Amniotic epithelial cell (primary cell): ENCODE measurements at regions not wholly inside any gene's neighbourhood (a gene's known extent, or its start where the extent isn't known, plus 50 kb on each side); places are given as distances from the start of the nearest gene placed in this dataset.
"Not testable (repeated sequence)": the region's sequence is repeated elsewhere in the genome, so short reads cannot be mapped to it uniquely, and the experiment has no call there.

Source experiments
- DNase-seq: peaks from one replicate; pipeline ENCODE4 v3.0.0-alpha.2; 2010; ENCODE audit warnings: low read depth

DNA sequence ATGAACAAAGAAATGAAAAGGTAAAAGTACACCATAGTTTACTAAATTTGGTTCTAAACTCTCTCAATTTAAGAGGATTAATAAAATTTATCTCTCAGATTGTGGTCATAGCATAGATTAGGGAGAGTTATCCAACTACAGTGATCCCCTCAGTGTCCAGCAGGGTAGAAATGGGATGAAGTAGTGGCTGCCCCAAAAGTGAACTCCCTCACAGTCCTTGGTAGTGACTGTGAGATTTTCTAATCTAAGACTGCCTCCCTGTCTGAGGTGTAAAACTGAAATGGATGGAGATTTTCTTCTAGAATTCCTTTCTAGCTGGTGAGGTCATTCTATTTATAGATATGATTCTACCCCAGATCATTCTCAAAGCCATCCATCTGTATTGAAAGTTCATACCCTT is 455.5 kb downstream of the ACTL7B start:
- DNase-seq = no peak

DNA sequence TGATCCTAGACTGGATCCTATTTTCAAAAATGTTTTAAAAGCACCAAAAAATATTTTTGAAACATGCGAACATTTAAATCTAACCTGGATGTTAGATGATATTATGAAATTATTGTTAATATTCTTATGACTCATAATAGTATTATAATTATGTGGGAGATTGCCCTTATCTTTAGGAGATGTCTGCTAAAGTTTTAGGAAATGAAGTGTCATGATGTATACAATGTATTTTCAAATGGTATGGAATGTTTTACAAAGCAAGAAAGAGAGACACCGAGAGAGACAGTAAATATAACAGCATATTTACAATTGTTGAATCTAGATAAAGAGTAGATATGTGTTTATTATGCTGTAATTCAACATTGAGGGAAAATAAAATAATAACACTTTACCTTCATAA is 455.9 kb downstream of the ACTL7B start:
- DNase-seq = no peak

DNA sequence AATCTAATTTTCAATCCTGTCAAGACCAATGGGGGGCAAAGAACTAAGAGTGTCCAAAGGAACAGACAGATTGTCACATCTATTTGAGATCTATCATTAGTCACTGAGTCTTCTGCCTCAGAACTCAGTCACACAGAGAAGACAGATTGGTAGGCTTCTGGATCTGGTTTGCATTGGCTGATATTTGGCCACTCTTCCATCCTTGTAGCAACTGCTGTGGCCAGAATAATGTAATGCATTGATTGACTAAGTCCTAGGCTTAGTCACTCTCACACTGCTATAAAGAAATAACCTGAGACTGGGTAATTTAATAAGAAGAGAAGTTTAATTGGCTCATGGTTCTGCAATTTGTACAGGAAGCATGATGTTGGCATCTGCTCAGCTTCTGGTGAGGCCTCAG is 458.5 kb downstream of the ACTL7B start:
- DNase-seq = no peak

DNA sequence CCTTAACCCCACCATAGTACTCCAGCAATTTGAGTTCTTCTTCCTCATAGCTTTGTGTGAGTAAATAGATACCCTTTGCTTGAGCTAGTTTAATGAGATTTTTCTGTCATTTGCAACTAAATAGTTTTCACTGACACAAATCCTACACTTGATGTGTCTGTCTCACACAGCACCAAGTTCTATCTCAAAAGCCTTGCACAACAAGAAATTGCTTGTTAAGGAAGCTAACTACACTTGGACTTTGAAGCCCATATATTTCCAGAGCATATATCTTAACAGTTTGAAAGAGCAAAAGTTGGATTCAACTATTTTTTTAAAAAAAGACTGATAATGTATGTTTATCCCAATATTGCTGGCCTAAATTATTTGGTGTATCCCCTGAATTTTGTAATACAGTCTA is 459.2 kb downstream of the ACTL7B start:
- DNase-seq = no peak

DNA sequence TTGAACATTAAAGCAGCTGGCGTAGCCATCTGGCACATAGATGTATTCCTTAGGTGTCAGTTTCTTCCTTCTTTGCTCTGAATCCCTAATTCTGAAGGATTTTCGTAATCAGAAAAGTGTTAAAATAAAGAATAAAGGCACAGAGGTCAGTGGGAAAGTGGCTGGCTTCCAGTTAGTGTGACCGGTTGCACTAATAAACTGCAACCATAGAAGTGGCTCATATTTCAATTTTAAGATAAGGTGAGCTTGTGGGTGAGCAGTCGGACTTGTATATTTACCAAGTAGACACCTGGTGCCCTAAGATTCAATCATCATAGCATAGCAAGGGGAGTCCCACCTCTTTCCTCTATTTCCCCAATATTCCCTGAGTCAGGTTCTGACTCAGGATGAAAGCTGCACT is 459.6 kb downstream of the ACTL7B start:
- DNase-seq = no peak

DNA sequence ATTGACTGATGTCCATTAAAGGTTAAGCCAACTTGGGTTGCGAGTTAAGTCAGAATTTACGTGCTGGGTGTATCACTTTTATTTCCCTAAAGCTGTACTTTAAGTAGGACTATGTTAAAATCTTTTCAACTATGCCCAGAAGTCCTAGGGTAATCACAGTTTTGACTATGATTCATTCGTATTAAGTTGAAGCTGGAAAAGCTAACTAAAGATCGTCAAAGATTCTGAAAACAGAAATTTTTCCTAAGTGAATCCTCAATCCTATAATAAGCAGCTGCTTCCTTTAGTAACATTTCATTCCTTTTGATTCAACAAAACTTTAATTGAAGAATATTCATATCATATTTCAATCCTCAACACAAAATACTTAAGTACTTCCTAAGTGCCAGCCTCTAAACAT is 460.4 kb downstream of the ACTL7B start:
- DNase-seq = no peak

DNA sequence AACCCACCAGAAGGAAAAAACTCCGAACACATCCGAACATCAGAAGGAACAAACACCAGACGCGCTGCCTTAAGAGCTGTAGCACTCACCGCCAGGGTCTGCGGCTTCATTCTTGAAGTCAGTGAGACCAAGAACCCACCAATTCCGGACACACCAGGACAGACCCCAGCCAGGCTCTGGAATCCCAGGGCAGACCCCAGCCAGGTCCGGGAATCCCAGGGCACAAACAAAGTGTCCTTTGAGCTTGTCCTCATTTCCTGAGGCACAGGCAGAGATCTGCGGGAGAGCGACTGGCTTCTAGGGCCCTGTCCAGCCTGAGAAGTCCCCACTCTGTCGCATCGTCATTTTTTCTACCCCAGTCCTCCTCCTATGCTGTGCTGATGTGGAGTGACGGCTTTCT is 461.1 kb downstream of the ACTL7B start:
- DNase-seq = no peak

DNA sequence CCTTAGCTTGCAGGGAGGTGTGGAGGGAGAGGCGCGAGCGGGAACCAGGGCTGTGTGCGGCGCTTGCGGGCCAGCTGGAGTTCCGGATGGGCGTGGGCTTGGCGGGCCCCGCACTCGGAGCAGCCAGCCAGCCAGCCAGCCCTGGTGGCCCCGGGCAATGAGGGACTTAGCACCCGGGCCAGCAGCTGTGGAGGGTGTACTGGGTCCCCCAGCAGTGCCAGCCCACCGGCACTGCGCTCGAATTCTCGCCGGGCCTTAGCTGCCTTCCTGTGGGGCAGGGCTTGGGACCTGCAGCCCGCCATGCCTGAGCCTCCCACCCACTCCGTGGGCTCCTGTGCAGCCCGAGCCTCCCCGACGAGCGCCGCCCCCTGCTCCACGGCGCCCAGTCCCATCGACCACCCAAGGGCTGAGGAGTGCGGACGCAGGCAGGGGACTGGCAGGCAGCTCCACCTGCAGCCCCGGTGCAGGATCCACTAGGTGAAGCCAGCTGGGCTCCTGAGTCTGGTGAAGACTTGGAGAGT is 462.2 kb downstream of the ACTL7B start:
- not testable (repeated sequence) for DNase-seq

DNA sequence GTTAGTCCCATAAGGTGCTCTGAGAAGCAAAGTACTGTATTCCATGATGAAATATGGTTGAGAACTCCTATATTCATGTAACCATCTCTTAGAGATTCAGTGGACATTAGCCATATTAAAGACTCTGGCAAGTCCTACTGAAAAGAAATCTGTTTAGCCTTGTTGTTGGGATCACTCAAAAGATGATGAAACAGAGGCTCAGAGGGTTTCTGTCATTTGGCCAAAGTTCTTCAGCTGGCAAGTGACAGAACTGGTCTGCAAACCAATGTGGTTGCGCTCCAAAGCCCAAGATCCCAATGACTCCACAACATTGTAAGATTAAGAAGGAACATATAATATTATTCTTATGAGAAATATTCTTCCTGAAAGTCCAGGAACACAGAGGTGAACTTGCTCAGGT is 462.9 kb downstream of the ACTL7B start:
- no peak for DNase-seq

DNA sequence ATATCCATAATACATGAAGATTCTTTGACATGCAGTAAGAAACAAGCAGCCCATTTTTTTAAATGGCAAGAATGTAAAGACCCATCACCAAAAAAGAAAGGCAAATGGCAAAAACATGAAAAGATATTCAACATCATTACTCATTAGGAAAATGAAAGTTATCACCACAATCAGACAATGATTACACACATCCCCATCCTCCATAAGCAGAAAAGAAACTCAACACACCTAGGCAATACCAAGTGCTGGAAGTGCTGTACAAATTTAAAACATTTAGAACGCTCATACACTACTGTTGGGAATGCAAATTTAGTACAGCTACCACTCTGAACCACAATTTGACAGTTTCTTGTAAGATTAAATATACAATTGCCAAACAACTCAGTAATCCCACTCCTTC is 466.7 kb downstream of the ACTL7B start:
- no peak for DNase-seq

DNA sequence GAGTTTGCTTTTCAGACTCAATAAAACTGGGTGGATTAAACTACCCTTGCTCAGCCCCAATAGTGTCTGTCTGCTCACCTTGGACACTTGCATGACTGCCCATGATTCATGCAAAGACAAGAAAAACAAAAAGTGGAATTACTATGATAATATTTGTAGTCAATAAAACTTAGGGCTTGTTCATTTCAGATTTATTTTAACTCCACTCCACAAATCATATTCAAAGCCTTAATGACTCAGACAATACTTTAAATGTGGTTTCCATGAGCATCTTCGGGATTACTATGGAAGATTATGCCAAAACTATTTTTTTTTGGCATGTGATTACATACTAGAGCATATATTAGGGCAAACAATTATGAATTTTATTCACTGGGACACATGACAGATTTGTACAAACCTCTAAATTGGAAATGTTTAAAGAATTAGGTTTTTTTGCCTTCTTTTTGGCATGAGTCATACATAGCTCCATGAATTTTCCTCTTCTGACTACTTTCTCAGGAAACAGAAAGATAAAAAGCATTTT is 468.9 kb downstream of the ACTL7B start:
- DNase-seq = peak; percentile 78

DNA sequence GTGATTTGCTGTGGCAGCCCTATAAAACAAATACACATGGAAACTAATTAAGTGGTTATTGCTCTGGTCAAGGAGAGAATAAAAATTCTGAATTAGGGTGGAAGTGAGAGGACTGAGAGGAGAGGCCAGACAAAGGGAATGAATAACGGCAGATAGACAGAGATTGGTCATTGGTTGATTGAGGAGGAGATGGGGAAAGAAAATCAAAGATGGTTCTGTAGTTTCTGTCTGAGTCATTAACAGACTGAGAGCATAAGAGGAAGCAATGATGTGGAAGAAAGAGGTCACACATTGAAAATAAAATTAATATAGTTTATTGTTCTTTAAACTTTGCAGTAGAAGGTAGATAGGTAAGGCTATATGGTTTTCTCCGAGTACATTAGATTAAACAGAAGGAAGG is 469.8 kb downstream of the ACTL7B start:
- no peak for DNase-seq

DNA sequence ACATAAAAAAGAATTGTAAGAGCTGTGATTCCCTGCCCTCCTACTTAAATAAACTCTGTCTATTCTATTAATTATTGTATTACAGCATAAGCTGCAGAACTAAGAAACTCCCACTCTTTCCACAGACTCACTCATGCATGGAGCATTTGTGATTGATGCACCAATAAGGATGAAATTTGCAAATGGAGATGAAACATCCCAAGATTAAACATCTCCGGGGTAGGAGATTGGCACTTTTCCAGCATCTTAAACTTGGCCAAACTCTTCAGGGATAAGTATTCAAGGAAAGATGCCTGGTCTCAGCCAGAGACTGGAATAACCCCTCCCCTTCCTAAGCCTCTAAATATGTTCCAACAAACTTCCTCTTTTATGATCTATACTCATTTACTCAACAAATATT is 472.0 kb downstream of the ACTL7B start:
- DNase-seq = peak; percentile 62

DNA sequence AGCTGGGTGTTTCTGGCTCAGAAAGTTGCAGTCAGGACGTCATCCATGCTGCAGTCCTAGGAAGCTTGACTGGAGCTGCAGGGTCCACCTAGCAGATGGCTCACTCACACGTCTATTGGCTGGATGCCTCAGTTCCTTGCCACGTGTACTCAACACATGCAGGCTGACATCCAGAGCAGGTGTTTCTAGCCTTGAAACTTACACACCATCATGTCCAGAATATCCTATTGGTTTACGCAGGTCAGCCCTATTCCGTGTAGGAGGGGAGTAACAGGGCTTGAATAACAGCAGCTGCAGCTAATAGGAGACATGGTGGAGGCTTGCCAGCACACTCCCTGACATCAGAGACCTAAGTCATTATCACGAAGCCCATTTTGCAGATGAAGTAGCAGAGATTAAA is 473.5 kb downstream of the ACTL7B start:
- DNase-seq = no peak

DNA sequence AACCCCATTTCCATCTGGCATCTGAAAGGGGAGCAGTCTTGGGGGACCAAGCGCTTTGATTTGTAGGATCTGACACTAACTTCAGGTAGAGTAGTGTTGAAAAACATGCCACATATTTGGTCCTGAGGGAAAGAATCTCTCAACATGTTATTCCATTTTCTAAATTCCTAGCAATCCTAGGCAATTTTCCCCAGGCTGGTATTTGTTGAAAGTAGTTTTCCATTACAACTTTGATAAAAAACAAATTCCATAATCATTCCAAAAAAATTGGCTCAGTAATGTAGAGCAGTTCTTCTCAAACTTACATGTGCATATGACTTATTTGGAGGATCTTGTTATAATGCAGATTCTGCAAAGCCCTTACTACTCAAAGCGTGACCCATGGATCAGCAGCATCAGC is 477.9 kb downstream of the ACTL7B start:
- no peak for DNase-seq

DNA sequence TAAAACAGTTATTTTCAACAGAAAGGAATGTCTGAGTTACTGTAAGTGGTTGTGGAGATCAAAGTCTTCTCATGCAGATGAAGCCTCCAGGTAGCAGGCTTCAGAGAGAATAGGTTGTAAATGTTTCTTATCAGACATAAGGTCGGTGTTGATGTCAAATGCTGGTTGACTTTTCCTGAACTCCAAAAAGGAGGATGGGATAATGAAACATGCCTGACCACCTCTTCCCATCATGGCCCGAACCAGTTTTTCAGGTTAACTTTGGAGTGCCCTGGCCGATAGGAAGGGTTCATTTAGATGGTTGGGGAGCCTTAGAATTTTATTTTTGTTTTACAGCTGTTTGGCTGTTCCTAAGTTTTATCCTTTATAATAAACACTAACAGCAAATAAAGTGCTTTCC is 478.4 kb downstream of the ACTL7B start:
- no peak for DNase-seq

DNA sequence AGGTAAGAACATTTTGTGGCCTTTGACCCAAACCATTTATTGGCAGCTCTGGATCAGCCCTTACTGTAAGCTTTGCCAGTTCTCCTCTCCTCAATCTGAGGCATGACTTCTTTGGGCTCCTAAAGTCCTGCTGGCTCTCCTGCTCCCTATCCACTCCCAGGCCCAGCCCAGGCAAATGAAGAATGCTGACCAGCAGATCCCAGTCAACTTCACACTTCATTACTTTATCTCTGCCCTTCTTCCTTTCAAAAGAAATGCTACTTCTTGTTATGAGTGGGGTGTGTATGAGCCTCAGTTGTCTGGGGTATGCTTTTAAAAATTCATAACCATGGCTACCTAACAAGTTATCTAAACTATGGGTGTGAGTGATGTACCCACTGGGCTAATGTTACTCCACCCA is 479.6 kb downstream of the ACTL7B start:
- no peak for DNase-seq

DNA sequence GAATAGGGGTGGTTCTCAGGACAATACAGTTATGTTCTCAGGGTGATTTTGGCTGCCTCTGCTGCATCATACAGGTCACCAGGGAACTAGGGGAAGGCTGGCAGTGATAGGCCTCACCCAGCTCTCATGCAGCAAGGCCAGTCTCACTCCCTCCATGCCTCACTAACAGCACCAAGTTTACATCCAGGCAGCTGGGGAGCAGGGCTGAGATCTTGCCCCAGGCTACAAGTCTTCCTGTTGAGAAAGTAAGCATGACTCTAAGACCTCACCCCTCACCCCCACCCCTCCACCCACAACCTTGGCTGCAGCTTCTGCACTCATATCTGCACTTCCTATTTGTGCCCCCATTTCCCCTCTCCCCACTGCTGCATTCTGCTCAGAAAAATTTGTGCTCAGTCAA is 481.2 kb downstream of the ACTL7B start:
- DNase-seq = no peak

DNA sequence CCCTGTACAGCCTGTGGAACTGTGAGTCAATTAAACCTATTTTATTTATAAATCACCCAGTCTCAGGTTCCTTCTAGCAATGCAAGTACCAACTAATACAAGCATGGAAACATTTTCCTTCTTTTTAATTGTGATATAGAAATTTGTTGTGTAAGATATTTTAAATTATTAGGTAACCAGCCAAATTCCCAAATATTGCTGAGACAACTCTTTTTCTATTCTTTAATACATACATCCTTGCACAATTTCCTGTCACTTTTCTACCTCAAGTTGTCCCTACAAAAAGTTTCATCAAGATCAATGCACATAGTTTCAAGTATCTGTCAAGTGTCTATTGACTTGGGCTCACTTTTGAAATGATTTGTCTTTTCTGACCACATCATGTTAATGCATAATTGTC is 488.6 kb downstream of the ACTL7B start:
- no peak for DNase-seq

DNA sequence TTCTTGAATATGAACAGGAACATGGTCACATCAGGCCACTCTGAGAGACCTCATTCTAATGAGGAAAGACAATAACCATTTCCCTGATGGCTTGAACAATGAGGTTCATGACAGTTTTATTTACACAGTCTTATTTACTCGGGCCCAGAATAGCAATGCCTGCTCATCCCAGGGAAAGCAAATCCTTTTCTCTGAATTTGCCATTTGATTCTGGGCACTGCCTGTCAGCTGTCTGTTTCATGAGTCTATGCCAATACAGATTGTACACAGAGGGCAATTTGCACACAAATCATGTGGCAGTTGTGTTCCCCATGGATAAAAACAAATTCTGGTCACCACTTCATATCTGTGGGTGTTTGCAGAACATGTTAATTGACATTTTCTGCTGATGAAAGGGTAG is 492.5 kb downstream of the ACTL7B start:
- no peak for DNase-seq

DNA sequence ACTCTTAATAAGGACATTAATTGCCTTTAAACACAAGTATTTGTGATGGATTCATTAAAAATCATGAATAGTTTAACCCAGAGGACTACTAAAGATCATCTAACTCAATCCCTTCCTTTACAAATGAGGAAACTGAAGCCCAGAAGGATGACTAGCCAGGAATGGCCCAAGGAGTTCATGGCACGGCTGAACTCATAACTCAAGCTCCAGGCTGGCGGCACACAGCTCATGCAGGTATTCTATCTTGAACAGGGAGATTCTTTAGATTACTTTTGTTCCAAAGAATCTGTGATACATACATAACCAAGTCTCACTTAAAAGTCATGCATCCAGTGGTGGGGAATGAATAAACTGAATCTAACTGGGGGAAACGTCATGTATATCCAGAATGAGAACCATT is 495.5 kb downstream of the ACTL7B start:
- DNase-seq = peak; percentile 1

DNA sequence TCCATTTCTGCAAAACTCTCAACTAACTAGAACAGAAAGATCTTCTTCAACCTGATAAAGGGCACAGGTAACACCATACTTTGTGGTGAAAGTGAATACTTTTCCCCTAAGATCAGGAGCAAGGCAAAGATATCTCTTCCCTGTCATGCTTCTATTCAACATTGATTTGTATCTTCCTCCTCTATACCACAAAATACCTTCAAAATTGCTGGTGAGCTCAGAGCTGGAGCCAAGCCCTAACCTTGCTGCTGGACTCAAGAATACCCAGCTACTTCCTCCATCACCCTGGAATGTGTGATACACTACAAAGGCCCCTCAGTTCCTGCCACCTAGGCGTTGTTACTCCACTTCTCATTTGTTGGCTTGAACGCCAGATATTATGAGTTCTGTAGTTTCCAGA is 499.0 kb downstream of the ACTL7B start:
- no peak for DNase-seq

DNA sequence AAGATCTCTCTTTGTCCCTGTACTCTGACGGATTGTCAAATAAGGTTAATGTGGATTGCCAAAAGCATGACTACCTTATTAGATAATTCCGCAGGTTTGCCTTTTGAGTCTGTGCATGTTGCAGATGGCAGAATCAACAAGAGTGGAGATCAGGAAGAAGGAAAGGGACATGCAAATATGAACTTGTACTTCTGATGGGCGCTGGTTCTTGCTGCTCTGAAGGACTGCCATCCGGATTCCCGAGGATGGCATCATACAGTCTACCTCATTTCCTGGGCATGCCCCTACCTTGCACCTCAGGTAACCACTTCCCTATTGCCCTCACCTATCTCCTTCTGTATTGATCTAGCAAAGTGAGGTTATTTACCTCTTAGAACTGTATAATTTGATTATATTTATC is 504.2 kb downstream of the ACTL7B start:
- DNase-seq = no peak

DNA sequence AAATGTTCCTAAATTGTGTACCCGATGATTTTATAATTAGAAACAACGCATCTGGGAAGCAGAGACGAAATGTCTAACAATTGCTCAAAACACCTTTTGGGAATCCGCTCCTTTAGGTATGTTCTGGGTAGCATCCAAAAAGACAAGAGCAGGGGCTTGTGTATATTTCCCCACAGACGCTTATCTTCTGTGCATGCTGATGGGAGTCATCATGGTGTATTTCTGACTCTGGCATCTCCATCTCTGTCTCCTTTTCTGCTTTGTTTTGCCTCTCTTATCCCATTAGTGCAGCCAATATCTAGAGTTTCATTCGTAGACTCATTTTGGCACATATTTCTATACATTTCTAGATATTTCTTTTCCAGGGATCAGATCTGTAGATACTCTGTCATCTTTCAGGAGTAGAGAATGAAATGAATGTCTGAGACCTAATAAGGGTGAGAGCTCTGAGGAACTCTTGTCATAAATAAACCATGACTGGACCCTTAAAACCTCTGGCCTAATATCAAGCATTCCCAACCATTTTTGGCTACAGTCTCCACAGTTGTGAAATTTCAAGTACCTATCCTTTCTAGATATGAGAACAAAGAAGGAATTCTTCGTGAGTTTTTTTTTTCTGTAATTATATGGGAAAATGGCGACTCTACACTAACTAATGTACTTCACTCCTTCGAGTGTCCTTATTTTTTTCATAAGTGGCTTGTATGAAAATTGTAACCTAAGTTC is 508.2 kb downstream of the ACTL7B start:
- no peak for DNase-seq
